ENCODE measurements at regions not wholly inside any gene's neighbourhood (a gene's known extent, or its start where the extent isn't known, plus 50 kb on each side); places are given as distances from the start of the nearest gene placed in this dataset.

- Histone ChIP-seq H3K4me3 (ENCODE audit: low read length) (no peak overlapping the region), H3K36me3 (ENCODE audit: control insufficient read depth, insufficient read depth, low read length) (no peaks in the 10 kb centered on the region), H3K27me3 (ENCODE audit: control insufficient read depth, insufficient read depth, low read length) (no peaks in the 10 kb centered on the region), H3K4me1 (ENCODE audit: control insufficient read depth, insufficient read depth, low read length) (no peaks in the 10 kb centered on the region), H3K27ac (ENCODE audit: low read depth, low read length) (no peak overlapping the region), H3K9ac (ENCODE audit: low read length) (no peak overlapping the region)
These were observed 225.8 kb downstream of the GABRG1 start for GRCh38 chr4:45897946-45898585.

- no peaks in the 10 kb centered on the region for H3K36me3 ChIP-seq (ENCODE audit: control insufficient read depth, insufficient read depth, low read length)
- no peaks in the 10 kb centered on the region for H3K27me3 ChIP-seq (ENCODE audit: control insufficient read depth, insufficient read depth, low read length)
- no peak overlapping the region for H3K4me3 ChIP-seq (ENCODE audit: low read length)
- H3K27ac ChIP-seq (ENCODE audit: low read depth, low read length) = no peak overlapping the region
- no peaks in the 10 kb centered on the region for H3K4me1 ChIP-seq (ENCODE audit: control insufficient read depth, insufficient read depth, low read length)
- no peak overlapping the region for H3K9ac ChIP-seq (ENCODE audit: low read length)
These were observed 240.4 kb downstream of the GABRG1 start for GRCh38 chr4:45883421-45883820.

- no peaks in the 10 kb centered on the region for H3K36me3 ChIP-seq (ENCODE audit: control insufficient read depth, insufficient read depth, low read length)
- no peak overlapping the region for H3K27ac ChIP-seq (ENCODE audit: low read depth, low read length)
- no peaks in the 10 kb centered on the region for H3K4me1 ChIP-seq (ENCODE audit: control insufficient read depth, insufficient read depth, low read length)
- no peaks in the 10 kb centered on the region for H3K27me3 ChIP-seq (ENCODE audit: control insufficient read depth, insufficient read depth, low read length)
- H3K9ac ChIP-seq (ENCODE audit: low read length) = no peak overlapping the region
- H3K4me3 ChIP-seq (ENCODE audit: low read length) = no peak overlapping the region
These were observed 247.5 kb downstream of the GABRG1 start for GRCh38 chr4:45876235-45876890.

- Histone ChIP-seq H3K9ac (ENCODE audit: low read length) (no peak overlapping the region), H3K27me3 (ENCODE audit: control insufficient read depth, insufficient read depth, low read length) (no peaks in the 10 kb centered on the region), H3K27ac (ENCODE audit: low read depth, low read length) (no peak overlapping the region), H3K4me3 (ENCODE audit: low read length) (no peak overlapping the region), H3K36me3 (ENCODE audit: control insufficient read depth, insufficient read depth, low read length) (no peaks in the 10 kb centered on the region), H3K4me1 (ENCODE audit: control insufficient read depth, insufficient read depth, low read length) (no peaks in the 10 kb centered on the region)
These were observed 254.7 kb downstream of the GABRG1 start for GRCh38 chr4:45869184-45869583.

- Histone ChIP-seq H3K27me3 (ENCODE audit: control insufficient read depth, insufficient read depth, low read length) (no peaks in the 10 kb centered on the region), H3K9ac (ENCODE audit: low read length) (no peak overlapping the region), H3K27ac (ENCODE audit: low read depth, low read length) (no peak overlapping the region), H3K4me1 (ENCODE audit: control insufficient read depth, insufficient read depth, low read length) (no peaks in the 10 kb centered on the region), H3K4me3 (ENCODE audit: low read length) (no peak overlapping the region), H3K36me3 (ENCODE audit: control insufficient read depth, insufficient read depth, low read length) (no peaks in the 10 kb centered on the region)
These were observed 258.1 kb downstream of the GABRG1 start for GRCh38 chr4:45865781-45866180.

DNA sequence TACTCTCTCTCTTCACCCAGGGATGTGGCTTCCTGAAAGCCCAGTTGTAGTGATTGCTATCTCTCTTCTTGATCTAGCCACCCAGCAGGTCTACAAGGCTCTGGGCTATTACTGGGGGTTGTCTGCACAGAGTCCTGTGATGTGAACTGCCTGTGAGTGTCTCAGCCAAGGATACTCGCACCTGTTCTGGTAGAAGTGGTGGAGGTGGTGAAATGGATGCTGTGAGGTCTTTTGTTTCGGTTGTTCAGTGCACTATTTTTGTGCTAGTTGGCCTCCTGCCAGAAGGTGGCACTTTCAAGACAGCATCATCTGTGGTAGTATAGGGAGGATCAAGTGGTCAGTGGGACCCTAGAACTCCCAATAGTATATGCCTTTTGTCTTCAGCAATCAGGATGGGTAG, 268.0 kb downstream of the GABRG1 start:
- H3K36me3 ChIP-seq (ENCODE audit: control insufficient read depth, insufficient read depth, low read length) = no peaks in the 10 kb centered on the region
- H3K9ac ChIP-seq (ENCODE audit: low read length) = no peak overlapping the region
- H3K4me3 ChIP-seq (ENCODE audit: low read length) = no peak overlapping the region
- H3K4me1 ChIP-seq (ENCODE audit: control insufficient read depth, insufficient read depth, low read length) = no peaks in the 10 kb centered on the region
- no peaks in the 10 kb centered on the region for H3K27me3 ChIP-seq (ENCODE audit: control insufficient read depth, insufficient read depth, low read length)
- no peak overlapping the region for H3K27ac ChIP-seq (ENCODE audit: low read depth, low read length)

- no peaks in the 10 kb centered on the region for H3K27me3 ChIP-seq (ENCODE audit: control insufficient read depth, insufficient read depth, low read length)
- peaks cover 2% of the 10 kb centered on the region for H3K4me1 ChIP-seq (ENCODE audit: control insufficient read depth, insufficient read depth, low read length)
- no peak overlapping the region for H3K4me3 ChIP-seq (ENCODE audit: low read length)
- no peak overlapping the region for H3K9ac ChIP-seq (ENCODE audit: low read length)
- no peak overlapping the region for H3K27ac ChIP-seq (ENCODE audit: low read depth, low read length)
- H3K36me3 ChIP-seq (ENCODE audit: control insufficient read depth, insufficient read depth, low read length) = no peaks in the 10 kb centered on the region
These were observed 277.8 kb downstream of the GABRG1 start for GRCh38 chr4:45846016-45846415.

DNA sequence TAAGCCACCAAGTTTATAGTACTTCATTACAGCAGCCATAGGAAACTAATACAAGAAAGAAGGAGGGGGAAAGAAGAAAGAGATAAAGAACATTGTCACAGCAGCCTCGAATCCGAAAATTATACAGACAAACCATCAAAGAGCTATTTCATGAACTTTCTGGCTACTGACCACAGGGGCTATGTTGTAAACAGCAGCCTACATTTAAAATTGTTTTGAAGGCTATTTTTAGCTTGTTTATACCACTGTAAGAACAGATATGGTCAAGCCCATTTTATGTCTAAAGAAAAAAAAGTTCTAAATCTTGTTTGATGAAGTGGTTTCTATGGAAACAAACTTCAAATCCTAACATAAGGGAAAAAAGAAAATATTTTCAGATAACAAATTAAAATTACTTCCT, 282.1 kb downstream of the GABRG1 start:
- Histone ChIP-seq H3K36me3 (ENCODE audit: control insufficient read depth, insufficient read depth, low read length) (no peaks in the 10 kb centered on the region), H3K27me3 (ENCODE audit: control insufficient read depth, insufficient read depth, low read length) (no peaks in the 10 kb centered on the region), H3K27ac (ENCODE audit: low read depth, low read length) (no peak overlapping the region), H3K4me3 (ENCODE audit: low read length) (no peak overlapping the region), H3K9ac (ENCODE audit: low read length) (no peak overlapping the region), H3K4me1 (ENCODE audit: control insufficient read depth, insufficient read depth, low read length) (peaks cover 2% of the 10 kb centered on the region)

GRCh38 chr4:45831692-45832091, 292.2 kb downstream of the GABRG1 start:
- no peaks in the 10 kb centered on the region for H3K36me3 ChIP-seq (ENCODE audit: control insufficient read depth, insufficient read depth, low read length)
- no peaks in the 10 kb centered on the region for H3K4me1 ChIP-seq (ENCODE audit: control insufficient read depth, insufficient read depth, low read length)
- H3K4me3 ChIP-seq (ENCODE audit: low read length) = no peak overlapping the region
- H3K27ac ChIP-seq (ENCODE audit: low read depth, low read length) = no peak overlapping the region
- no peak overlapping the region for H3K9ac ChIP-seq (ENCODE audit: low read length)
- H3K27me3 ChIP-seq (ENCODE audit: control insufficient read depth, insufficient read depth, low read length) = no peaks in the 10 kb centered on the region

DNA sequence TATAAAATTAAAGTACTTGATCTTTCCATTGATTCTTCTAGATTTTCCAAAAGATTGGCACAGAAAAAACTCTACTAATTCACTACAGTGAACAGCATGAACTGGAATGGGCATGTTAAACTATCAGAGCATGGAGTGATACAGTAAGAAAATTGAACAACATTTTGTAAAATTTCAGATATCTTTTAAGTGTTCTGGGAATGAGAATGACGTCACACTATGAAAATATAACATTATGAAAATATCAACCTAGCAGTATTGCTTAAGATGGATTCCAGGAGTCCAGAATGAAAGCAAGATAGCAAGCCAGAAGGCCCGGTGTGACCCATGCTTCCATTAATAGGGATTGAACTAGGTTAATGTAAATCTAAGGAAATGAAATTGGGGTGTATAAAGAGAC, 319.9 kb downstream of the GABRG1 start:
- Histone ChIP-seq H3K4me1 (ENCODE audit: control insufficient read depth, insufficient read depth, low read length) (no peaks in the 10 kb centered on the region), H3K27ac (ENCODE audit: low read depth, low read length) (no peak overlapping the region), H3K9ac (ENCODE audit: low read length) (no peak overlapping the region), H3K27me3 (ENCODE audit: control insufficient read depth, insufficient read depth, low read length) (no peaks in the 10 kb centered on the region), H3K36me3 (ENCODE audit: control insufficient read depth, insufficient read depth, low read length) (no peaks in the 10 kb centered on the region), H3K4me3 (ENCODE audit: low read length) (no peak overlapping the region)

GRCh38 chr4:45795135-45795534, 328.7 kb downstream of the GABRG1 start:
- H3K27ac ChIP-seq (ENCODE audit: low read depth, low read length) = no peak overlapping the region
- no peaks in the 10 kb centered on the region for H3K36me3 ChIP-seq (ENCODE audit: control insufficient read depth, insufficient read depth, low read length)
- no peaks in the 10 kb centered on the region for H3K27me3 ChIP-seq (ENCODE audit: control insufficient read depth, insufficient read depth, low read length)
- no peak overlapping the region for H3K4me3 ChIP-seq (ENCODE audit: low read length)
- no peak overlapping the region for H3K9ac ChIP-seq (ENCODE audit: low read length)
- H3K4me1 ChIP-seq (ENCODE audit: control insufficient read depth, insufficient read depth, low read length) = peaks cover 4% of the 10 kb centered on the region

DNA sequence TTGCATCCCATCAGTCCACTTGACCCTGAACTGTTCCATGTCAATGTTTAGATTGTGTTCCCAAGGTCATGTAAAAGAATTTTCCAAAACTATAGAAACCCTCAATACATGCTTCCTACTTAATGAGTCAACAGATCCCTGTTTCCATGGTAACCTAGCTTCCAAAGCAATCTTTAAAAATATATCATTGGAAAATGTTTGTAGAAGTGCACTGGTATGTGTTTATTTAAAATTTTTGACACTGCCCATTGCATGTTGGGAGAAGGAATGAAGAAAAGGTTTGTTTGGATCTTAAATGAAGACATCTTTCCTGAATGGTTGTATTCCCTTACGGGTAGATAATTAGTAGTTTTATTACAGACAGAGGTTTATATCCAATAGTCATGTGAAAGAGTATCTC, 345.3 kb downstream of the GABRG1 start:
- Histone ChIP-seq H3K4me3 (ENCODE audit: low read length) (no peak overlapping the region), H3K27me3 (ENCODE audit: control insufficient read depth, insufficient read depth, low read length) (no peaks in the 10 kb centered on the region), H3K9ac (ENCODE audit: low read length) (no peak overlapping the region), H3K27ac (ENCODE audit: low read depth, low read length) (no peak overlapping the region), H3K36me3 (ENCODE audit: control insufficient read depth, insufficient read depth, low read length) (no peaks in the 10 kb centered on the region), H3K4me1 (ENCODE audit: control insufficient read depth, insufficient read depth, low read length) (no peaks in the 10 kb centered on the region)

- Histone ChIP-seq H3K4me3 (ENCODE audit: low read length) (no peak overlapping the region), H3K36me3 (ENCODE audit: control insufficient read depth, insufficient read depth, low read length) (no peaks in the 10 kb centered on the region), H3K27me3 (ENCODE audit: control insufficient read depth, insufficient read depth, low read length) (no peaks in the 10 kb centered on the region), H3K27ac (ENCODE audit: low read depth, low read length) (no peak overlapping the region), H3K4me1 (ENCODE audit: control insufficient read depth, insufficient read depth, low read length) (no peaks in the 10 kb centered on the region), H3K9ac (ENCODE audit: low read length) (no peak overlapping the region)
These were observed 347.7 kb downstream of the GABRG1 start for GRCh38 chr4:45776146-45776545.
